Heart left ventricle (tissue), 13 donors: ENCODE measurements at regions not wholly inside any gene's neighbourhood (a gene's known extent, or its start where the extent isn't known, plus 50 kb on each side); places are given as distances from the start of the nearest gene placed in this dataset.

Experiments
- CTCF ChIP-seq, 12 donors: fragments of 200-600 bp; sonication (generic) in 4 of 12; IDR thresholded peaks; one replicate each; pipeline versions ENCODE4 v1.5.0 to v1.8.0; 2018 to 2022; ENCODE audit warnings: antibody characterized with exemption in 12 of 12, mild to moderate bottlenecking in 5 of 12
- POLR2A ChIP-seq, 2 donors: fragments of 450-650 bp; IDR thresholded peaks; one replicate each; pipeline ENCODE4 v1.6.1; 2017; ENCODE audit warnings: antibody characterized with exemption in 2 of 2, mild to moderate bottlenecking in 2 of 2, moderate library complexity in 2 of 2
- donor health status: ischemic (EF 13 %, LVEDD 7.1; RV severe dilation, severe dysfunction).
- donor health status: DM: no; HTN: yes; CAD: no.
- donor health status: DM: no; HTN: no; CAD: no.
- donor health status: ischemic (EF 25% LVEDD 6.9; RV normal size, moderate dysfunction).
- donor health status: ischemic (EF 25% LVEDD 5.7; RV mildly dilated, moderate dysfunction).
- donor health status: ischemic (EF 35%, LVEDD 5.7; RV mildly dilated, moderate dysfunction).
- donor health status: nonischemic (EF 11% LVEDD 7.7; RV severe dilation, severe dysfunction).
- donor health status: DM: yes; HTN: yes; CAD: no.
- donor health status: PGD.
- donor health status: ischemic (EF 29% LVEDD 5.4; RV normal size, mild dysfunction).
- donor health status: nonischemic (EF 23%, LVEDD 6.1; RV moderate dilation, normal function).

- TF ChIP-seq CTCF (IDR thresholded peaks at IDR 0.05) (no peak), POLR2A (IDR thresholded peaks at IDR 0.05) (no peak)
These were observed 57.3 kb upstream of the PIK3C2G start for GRCh38 chr12:18204053-18204452.
